Effector memory CD8-positive, alpha-beta T cell (primary cell): ENCODE measurements at regions not wholly inside any gene's neighbourhood (a gene's known extent, or its start where the extent isn't known, plus 50 kb on each side); places are given as distances from the start of the nearest gene placed in this dataset.

Source experiments
- ATAC-seq: fragments of 150-1000 bp; cut with Tn5 transposase; replicated peaks from 2 replicates; pipeline ENCODE4 v1.10.0; 2021; ENCODE audit warnings: mild to moderate bottlenecking, moderate library complexity
- DNase-seq, 3 experiments: peaks; one replicate each; pipeline ENCODE4 v3.0.0; 2021
- H3K27ac Mint-ChIP-seq, 2 donors: one replicate each; pipeline ENCODE4 v1.8.0; 2022; ENCODE audit warnings: mild to moderate bottlenecking in 2 of 2, mixed read lengths in 2 of 2, moderate library complexity in 2 of 2
- H3K27me3 Mint-ChIP-seq, 2 donors: one replicate each; pipeline ENCODE4 v1.8.0; 2022; ENCODE audit warnings: mixed read lengths in 2 of 2
- H3K36me3 Mint-ChIP-seq: one replicate; pipeline ENCODE4 v1.8.0; 2022; ENCODE audit warnings: mild to moderate bottlenecking, moderate library complexity, mixed read lengths; ENCODE audit not compliant: insufficient read depth
- H3K4me1 Mint-ChIP-seq, 2 donors: one replicate each; pipeline ENCODE4 v1.8.0; 2022; ENCODE audit warnings: low read depth in 2 of 2, mixed read lengths in 2 of 2
- H3K4me3 Mint-ChIP-seq, 2 donors: one replicate each; pipeline ENCODE4 v1.8.0; 2022; ENCODE audit warnings: mild to moderate bottlenecking in 2 of 2, mixed read lengths in 2 of 2, moderate library complexity in 2 of 2
- H3K9me3 Mint-ChIP-seq, 2 donors: one replicate each; pipeline ENCODE4 v1.8.0; 2022; ENCODE audit warnings: mixed read lengths in 2 of 2

DNA sequence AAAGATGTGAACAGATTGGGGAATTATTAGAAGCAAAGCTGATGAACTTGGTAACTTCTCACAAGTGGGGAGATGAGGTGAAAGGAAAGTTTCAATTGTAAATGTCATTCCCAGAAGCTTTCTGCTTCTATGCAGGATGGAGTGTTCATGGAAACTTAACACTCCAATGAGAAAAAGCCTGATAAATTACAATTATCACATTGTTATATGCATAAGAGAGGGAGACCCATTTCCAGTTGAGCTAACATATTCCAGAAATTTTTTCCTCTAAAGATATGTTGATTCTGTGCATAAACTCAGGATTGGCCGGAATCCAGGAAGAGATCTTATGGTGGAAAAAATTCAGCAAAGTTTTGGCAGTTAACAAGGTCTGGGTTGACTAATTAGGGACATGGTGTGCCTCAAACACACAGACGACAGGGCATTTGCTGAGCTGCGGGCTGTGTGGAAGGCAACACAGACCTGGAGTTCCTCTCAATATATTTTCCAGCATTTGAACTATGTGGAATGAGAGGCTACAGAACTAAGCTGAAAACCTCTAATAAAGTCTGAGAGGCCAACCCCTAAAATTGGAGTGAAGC is 64.9 kb upstream of the FGF14 start:
- Mint-ChIP-seq H3K4me1 (no peaks in the 10 kb centered on the region), H3K4me3 (no peak overlapping the region), H3K27ac (no peak overlapping the region), H3K9me3 (no peaks in the 10 kb centered on the region), H3K36me3 (no peaks in the 10 kb centered on the region), H3K27me3 (peaks cover 4 to 27% of the 10 kb centered on the region in 2 donors)
- ATAC-seq (no peak), DNase-seq (no peak)

DNA sequence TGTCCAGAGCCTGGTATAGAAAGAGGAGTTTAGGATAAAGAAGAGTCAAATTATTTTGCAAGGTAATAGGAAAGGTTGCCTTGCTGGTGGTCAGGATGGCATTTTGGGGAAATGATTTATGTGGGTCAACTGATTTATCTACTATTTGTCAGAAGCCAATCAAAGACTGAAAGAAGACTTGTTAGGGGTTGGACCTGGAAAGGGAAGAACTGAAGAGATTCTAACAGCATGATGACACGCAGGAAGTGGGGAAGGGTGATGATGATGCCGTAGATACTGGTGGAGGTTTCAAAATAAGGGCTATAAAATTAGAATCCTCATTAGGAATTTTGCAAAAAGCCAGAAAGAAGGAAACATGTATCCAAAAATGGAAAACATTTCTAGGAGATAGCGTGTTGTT is 60.7 kb upstream of the FGF14 start:
- Mint-ChIP-seq H3K36me3 (no peaks in the 10 kb centered on the region), H3K4me3 (no peak overlapping the region), H3K9me3 (no peaks in the 10 kb centered on the region), H3K27ac (no peak overlapping the region), H3K27me3 (peaks cover 9 to 17% of the 10 kb centered on the region in 2 donors), H3K4me1 (no peaks in the 10 kb centered on the region)
- DNase-seq (no peak), ATAC-seq (no peak)

DNA sequence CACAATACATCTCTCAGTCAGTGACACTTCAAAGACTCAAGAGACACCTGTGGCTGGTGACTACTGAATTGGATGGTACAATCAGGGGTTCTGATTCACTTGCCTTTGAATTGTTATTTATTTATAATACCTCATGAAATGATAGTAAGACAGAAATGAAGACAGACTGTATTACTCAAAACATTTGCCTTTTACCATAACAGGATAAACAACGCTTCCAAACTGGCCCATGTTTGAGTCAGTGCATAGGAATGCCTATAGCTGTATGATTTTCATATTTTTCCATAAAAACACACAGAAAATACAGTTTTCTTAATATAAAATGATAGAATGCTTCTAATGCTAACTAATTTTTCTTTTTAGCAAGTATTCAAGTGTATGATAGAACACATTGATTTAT is 59.5 kb upstream of the FGF14 start:
- H3K4me3 Mint-ChIP-seq, result no peak overlapping the region
- H3K36me3 Mint-ChIP-seq, result peaks cover 4% of the 10 kb centered on the region
- H3K27me3 Mint-ChIP-seq, result peaks cover 9 to 13% of the 10 kb centered on the region in 2 donors
- ATAC-seq (no peak), DNase-seq (no peak)
- no peak overlapping the region for H3K27ac Mint-ChIP-seq
- no peaks in the 10 kb centered on the region for H3K9me3 Mint-ChIP-seq
- peaks cover 4% of the 10 kb centered on the region in 2 donors for H3K4me1 Mint-ChIP-seq

DNA sequence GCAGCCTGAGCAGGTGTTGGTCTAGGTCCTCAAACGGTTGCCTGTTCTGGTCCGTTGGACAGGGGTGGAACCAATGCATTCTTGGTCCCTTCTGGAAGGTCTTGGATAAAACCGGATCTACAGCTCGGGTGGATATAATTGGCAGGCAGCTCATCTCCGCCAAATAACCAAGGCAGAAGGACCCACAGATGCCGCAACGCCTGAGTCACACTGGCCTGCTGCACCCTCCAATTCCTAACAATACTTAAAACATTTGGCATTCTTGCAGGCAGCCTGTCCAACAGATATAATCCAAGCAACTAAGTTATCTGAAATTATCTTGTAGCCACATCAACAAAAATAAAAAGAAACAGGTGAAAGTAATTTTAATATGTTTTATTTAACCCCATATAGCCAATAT is 59.0 kb upstream of the FGF14 start:
- Mint-ChIP-seq H3K27me3 (peaks cover 9% of the 10 kb centered on the region in 2 donors), H3K4me3 (no peak overlapping the region), H3K9me3 (no peaks in the 10 kb centered on the region), H3K4me1 (peaks cover 4% of the 10 kb centered on the region in 2 donors), H3K27ac (no peak overlapping the region), H3K36me3 (peaks cover 4% of the 10 kb centered on the region)
- DNase-seq (no peak), ATAC-seq (no peak)

DNA sequence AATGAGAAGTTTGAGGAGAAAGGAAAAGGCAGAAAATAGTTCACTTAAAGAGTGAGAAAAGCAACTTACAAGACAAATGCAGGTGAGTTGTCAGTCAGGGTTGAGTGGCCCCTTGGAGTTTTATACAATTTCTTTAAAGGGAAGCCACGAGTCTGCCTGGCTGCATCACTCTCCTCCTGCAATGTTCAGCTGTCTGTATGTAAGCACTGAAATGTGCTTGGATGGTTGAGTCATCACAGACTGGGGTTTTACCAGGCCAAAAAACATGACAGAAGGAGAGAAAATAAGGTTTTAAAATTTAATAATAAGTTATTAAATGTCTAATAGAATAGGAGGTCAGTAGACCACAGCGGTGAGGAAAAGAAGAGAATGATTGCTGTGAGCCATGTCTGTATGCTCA is 51.0 kb upstream of the FGF14 start:
- ATAC-seq (no peak), DNase-seq (no peak)
- H3K27me3 Mint-ChIP-seq, result peaks cover 0 to 8% of the 10 kb centered on the region in 2 donors
- H3K9me3 Mint-ChIP-seq, result no peaks in the 10 kb centered on the region
- no peak overlapping the region for H3K4me3 Mint-ChIP-seq
- H3K27ac Mint-ChIP-seq, result no peak overlapping the region
- peaks cover 4% of the 10 kb centered on the region in 2 donors for H3K4me1 Mint-ChIP-seq
- peaks cover 4% of the 10 kb centered on the region for H3K36me3 Mint-ChIP-seq
